ENCODE measurements at regions not wholly inside any gene's neighbourhood (a gene's known extent, or its start where the extent isn't known, plus 50 kb on each side); places are given as distances from the start of the nearest gene placed in this dataset.

GRCh38 chr2:19051203-19051831, 307.1 kb downstream of the OSR1 start:
- FAIRE-seq = no peak
- no peak for DNase-seq (ENCODE audit: extremely low spot score, insufficient read length, low read depth)

GRCh38 chr2:19050354-19050753, 308.1 kb downstream of the OSR1 start:
- DNase-seq (ENCODE audit: extremely low spot score, insufficient read length, low read depth) = no peak
- no peak for FAIRE-seq

GRCh38 chr2:19048593-19049266, 309.7 kb downstream of the OSR1 start:
- FAIRE-seq (no peak), DNase-seq (ENCODE audit: extremely low spot score, insufficient read length, low read depth) (no peak)

GRCh38 chr2:19046986-19047780, 311.2 kb downstream of the OSR1 start:
- no peak for DNase-seq (ENCODE audit: extremely low spot score, insufficient read length, low read depth)
- peak; percentile 54 for FAIRE-seq

GRCh38 chr2:19045151-19045550, 313.3 kb downstream of the OSR1 start:
- FAIRE-seq (no peak), DNase-seq (ENCODE audit: extremely low spot score, insufficient read length, low read depth) (no peak)

- DNase-seq (ENCODE audit: extremely low spot score, insufficient read length, low read depth) = no peak
- FAIRE-seq = no peak
Observed at GRCh38 chr2:19043893-19044292, 314.5 kb downstream of the OSR1 start.

GRCh38 chr2:19041434-19042041, 316.9 kb downstream of the OSR1 start:
- FAIRE-seq (no peak), DNase-seq (ENCODE audit: extremely low spot score, insufficient read length, low read depth) (no peak)

- DNase-seq (ENCODE audit: extremely low spot score, insufficient read length, low read depth) = no peak
- FAIRE-seq = no peak
Observed at GRCh38 chr2:19038071-19039015, 320.1 kb downstream of the OSR1 start.

GRCh38 chr2:19036091-19036490, 322.3 kb downstream of the OSR1 start:
- no peak for FAIRE-seq
- DNase-seq (ENCODE audit: extremely low spot score, insufficient read length, low read depth) = no peak

- no peak for FAIRE-seq
- DNase-seq (ENCODE audit: extremely low spot score, insufficient read length, low read depth) = no peak
Observed at GRCh38 chr2:19035238-19035637, 323.2 kb downstream of the OSR1 start.

GRCh38 chr2:19033240-19033639, 325.2 kb downstream of the OSR1 start:
- FAIRE-seq (no peak), DNase-seq (ENCODE audit: extremely low spot score, insufficient read length, low read depth) (no peak)

- FAIRE-seq = no peak
Observed at GRCh38 chr2:19031642-19032041, 326.8 kb downstream of the OSR1 start.

GRCh38 chr2:19029655-19030054, 328.8 kb downstream of the OSR1 start:
- FAIRE-seq = no peak

More at GRCh38 chr2:19031642-19032041, 326.8 kb downstream of the OSR1 start:
- no peak for DNase-seq (ENCODE audit: extremely low spot score, insufficient read length, low read depth)

GRCh38 chr2:19028587-19029375, 329.6 kb downstream of the OSR1 start:
- no peak for DNase-seq (ENCODE audit: extremely low spot score, insufficient read length, low read depth)
- FAIRE-seq = no peak

More at GRCh38 chr2:19029655-19030054, 328.8 kb downstream of the OSR1 start:
- DNase-seq (ENCODE audit: extremely low spot score, insufficient read length, low read depth) = no peak

- DNase-seq (ENCODE audit: extremely low spot score, insufficient read length, low read depth) (no peak), FAIRE-seq (no peak)
Observed at GRCh38 chr2:19027626-19028025, 330.8 kb downstream of the OSR1 start.

GRCh38 chr2:19026261-19026660, 332.2 kb downstream of the OSR1 start:
- DNase-seq (ENCODE audit: extremely low spot score, insufficient read length, low read depth) (no peak), FAIRE-seq (no peak)

GRCh38 chr2:19022334-19022733, 336.1 kb downstream of the OSR1 start:
- DNase-seq (ENCODE audit: extremely low spot score, insufficient read length, low read depth) = no peak
- no peak for FAIRE-seq

GRCh38 chr2:19021721-19022120, 336.7 kb downstream of the OSR1 start:
- no peak for FAIRE-seq
- DNase-seq (ENCODE audit: extremely low spot score, insufficient read length, low read depth) = no peak

- DNase-seq (ENCODE audit: extremely low spot score, insufficient read length, low read depth) (no peak), FAIRE-seq (no peak)
Observed at GRCh38 chr2:19021100-19021476, 337.3 kb downstream of the OSR1 start.

All from GM18507 (cell line).